HG03457 (cell line): ENCODE measurements at regions not wholly inside any gene's neighbourhood (a gene's known extent, or its start where the extent isn't known, plus 50 kb on each side); places are given as distances from the start of the nearest gene placed in this dataset.
"Not testable (repeated sequence)": the region's sequence is repeated elsewhere in the genome, so short reads cannot be mapped to it uniquely, and the experiment has no call there.

Experiments used
- ATAC-seq: cut with Tn5 transposase; IDR thresholded peaks from one replicate; pipeline ENCODE4 v1.9.1; 2021; ENCODE audit warnings: moderate number of reproducible peaks; ENCODE audit not compliant: unreplicated experiment

GRCh38 chr10:8128511-8128910 lies 74.0 kb downstream of the GATA3 start:
- no peak for ATAC-seq

- ATAC-seq = no peak
Measured at GRCh38 chr10:8129438-8129837, 75.0 kb downstream of the GATA3 start.

DNA sequence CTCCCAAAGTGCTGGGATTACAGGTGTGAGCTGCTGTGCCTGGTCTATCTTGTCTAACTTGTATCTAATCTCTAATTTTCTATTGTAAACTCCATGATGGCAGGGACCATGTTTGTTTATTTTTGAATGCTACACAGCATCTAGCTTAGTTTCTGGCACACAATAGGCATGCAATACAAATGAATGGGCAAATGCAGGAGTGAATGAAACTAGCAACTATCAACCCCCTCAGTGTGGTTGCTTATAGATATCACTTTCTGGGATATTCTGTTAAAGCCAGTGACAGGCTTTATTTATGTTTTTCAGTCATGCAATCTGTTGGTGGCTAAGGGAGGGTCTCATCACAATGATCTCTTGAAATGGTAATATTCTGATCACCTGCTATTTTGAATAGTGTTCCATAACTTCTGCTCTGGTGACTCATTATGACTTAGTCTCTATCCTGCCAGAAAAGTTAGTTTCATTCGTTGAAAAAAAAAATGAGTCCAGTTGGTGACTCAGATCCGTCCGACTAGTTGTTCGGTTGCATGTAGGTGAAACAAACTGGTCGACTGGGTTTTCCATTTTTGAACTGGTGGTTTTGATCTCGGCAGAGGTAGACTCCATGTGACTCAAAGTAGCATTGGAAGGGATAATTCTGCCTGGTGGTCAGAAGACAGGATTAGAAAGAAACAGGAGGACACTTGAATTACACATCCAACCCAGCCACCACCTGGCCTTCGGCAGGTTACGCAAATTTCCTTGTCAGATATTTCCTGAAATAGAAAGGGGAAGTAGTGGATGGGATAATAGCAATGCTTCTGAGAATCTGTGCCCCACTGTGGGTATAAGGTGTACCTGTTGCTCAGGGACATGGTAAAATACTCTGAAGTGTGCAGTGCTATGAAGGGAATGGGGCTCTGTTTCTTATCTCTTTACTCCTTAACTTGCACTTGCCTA lies 76.8 kb downstream of the GATA3 start:
- peak; percentile 65 for ATAC-seq

DNA sequence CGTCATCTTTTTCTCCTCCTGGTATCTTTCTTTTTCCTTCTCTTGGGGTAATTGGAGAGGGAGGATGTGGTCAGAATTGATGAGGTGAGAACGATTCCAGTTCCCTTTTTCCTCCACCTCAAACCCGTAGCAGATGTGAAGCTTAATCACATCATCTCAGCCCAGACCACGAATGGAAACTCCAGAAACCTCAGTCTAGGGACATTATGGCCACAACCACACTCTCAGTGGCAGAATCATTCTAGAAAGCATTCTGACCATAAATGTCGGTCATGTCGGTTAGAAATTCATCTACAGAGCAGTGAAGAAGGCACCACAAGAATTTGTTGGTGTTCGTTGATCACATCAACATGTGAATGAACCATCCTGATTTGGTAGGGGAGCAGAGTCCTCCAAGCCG lies 78.7 kb downstream of the GATA3 start:
- ATAC-seq = peak; percentile 59

- no peak for ATAC-seq
Measured at GRCh38 chr10:8136736-8137135, 82.2 kb downstream of the GATA3 start.

- no peak for ATAC-seq
Measured at GRCh38 chr10:8137272-8137681, 82.8 kb downstream of the GATA3 start.

- no peak for ATAC-seq
Measured at GRCh38 chr10:8137726-8138125, 83.2 kb downstream of the GATA3 start.

DNA sequence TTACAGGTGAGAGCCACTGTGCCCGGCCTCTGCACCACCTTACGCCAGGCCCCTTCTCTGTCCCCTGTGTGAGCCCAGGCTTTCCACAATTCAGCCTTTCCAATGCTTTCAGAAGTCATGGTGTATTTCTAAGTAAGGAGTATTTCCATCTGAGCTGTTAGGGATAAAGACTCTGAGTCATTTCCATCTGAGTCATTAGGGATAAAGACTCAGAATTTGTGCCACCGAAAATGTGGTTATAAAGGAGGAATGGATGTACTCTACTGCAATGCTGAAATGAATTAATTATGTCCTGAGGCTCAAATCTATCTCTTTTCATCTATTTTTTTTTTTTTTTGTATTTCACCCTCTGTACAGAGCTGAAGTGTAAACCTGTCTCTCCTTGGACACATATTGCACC lies 84.0 kb downstream of the GATA3 start:
- ATAC-seq = no peak

DNA sequence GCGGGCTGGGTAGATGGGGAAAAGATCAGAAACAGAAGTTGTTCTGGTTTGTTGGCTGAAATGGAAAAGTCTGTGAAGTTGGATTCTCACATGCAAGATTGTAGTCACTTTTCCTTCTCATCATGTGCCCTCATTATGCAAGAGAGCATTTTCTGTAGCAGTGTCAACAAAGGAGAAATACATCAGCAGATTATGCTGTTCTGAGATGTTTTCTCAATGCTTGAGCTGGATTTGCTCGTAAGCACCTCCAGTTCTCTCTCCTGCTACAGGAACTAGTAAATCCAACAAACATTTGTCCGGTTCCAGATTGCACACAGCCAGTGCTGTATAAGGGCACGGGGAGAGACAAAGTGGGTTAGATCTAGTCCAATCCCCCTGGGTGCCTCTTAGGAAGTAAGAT lies 90.0 kb downstream of the GATA3 start:
- ATAC-seq = no peak

DNA sequence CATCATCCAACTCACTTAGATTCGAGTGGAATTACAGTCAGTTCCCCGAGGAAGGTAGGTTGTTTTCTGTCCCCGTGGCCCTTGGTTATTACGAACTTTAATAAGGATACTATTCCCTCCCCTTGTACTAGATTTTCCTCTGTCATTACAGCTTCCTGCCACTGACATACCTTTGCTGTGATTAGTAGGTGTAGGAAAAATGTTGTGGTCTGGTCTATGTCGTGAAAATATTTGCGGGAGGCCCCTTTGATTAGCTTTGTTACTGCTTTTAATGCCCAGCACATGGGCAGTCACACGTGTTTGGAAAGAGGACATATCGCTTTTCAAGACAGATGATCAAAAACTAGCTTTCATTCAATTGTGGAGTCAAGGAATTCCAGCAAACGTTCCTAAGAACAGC lies 92.2 kb downstream of the GATA3 start:
- ATAC-seq = no peak

DNA sequence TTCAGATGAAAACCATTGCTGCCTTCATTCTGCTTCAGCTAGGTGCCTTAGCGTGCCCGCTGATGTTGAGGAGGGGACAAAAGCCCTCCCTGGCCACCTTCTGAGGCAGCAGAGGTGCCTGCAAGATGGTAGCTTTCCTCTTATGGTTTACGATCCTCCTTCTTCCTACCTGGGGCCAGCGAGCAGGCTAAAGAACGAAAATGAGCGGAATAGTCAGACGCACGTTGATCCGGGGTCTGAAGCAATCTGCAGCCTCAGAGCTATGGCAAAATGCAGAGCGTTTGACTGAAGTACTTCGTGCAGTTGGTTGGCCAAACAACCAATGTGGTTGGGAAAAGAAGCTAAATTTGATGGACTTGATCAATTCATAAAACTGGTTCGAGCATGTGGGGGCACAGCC lies 95.5 kb downstream of the GATA3 start:
- no peak for ATAC-seq

DNA sequence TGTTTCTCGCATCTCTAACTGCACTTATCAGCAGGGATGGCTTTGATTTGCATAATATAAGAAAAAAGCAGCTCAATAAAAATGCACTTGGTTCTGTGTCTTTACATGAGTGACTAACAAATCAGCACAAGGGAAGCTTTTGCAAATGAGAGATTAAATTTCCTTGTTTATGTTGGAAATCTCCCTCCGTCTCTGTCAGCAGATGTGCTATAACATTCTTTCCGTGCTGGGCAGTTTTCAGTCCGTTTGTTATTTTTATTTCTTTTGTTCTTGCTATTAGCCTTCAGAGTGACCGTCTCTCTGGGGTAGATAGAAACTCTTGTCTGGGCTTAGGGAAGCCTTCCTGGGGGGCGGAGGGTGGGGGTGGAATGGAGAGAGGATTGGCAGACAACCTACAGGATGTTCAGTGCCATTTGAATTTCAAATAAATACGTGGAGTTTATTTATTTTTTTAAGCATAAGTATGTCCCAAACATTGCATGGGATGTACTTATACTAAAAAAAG lies 96.0 kb downstream of the GATA3 start:
- no peak for ATAC-seq

- ATAC-seq = no peak
Measured at GRCh38 chr10:8151086-8151485, 96.6 kb downstream of the GATA3 start.

GRCh38 chr10:8156918-8157317 lies 102.4 kb downstream of the GATA3 start:
- ATAC-seq = no peak

DNA sequence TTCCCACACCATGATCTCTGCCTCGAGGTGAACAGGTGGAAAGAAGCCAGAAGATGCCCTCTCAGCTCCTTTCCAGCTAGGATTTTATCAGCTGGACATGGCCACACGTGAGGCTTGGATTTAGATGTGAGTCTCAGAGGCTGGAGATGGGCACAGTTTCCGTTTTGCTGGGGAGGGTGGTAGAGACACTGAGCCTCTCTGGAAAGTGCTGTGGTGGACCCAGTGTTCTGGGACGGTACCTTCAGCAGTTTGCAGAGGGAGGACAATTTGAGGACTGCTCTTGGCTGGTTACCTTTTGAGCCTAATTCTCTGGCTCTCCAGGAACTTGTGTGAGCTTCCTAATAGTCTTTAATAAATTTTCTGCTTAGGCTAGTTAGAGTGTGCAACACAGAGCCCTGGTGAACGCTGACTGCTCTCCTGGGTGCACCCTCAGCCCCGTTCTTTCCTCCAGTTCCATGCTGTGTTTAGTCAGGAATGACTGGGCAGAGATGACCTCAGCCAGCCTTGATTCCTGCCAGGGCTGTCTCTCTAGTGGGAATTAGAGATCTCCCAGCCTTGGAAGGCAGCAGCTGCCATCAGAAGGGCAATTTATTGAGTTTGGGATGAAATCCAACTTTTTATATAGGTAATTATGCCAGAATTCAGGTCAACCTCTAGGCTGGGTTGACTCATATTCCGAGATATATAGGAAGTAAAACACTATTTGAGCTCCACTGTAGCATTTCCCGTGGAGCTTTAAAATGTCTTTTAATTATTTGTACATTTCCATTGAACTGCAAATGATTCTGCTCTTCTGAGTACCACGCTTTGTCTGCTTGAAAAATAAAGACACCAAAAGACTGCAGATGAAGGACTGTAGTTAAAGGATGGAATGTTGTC lies 103.9 kb downstream of the GATA3 start:
- ATAC-seq = no peak

DNA sequence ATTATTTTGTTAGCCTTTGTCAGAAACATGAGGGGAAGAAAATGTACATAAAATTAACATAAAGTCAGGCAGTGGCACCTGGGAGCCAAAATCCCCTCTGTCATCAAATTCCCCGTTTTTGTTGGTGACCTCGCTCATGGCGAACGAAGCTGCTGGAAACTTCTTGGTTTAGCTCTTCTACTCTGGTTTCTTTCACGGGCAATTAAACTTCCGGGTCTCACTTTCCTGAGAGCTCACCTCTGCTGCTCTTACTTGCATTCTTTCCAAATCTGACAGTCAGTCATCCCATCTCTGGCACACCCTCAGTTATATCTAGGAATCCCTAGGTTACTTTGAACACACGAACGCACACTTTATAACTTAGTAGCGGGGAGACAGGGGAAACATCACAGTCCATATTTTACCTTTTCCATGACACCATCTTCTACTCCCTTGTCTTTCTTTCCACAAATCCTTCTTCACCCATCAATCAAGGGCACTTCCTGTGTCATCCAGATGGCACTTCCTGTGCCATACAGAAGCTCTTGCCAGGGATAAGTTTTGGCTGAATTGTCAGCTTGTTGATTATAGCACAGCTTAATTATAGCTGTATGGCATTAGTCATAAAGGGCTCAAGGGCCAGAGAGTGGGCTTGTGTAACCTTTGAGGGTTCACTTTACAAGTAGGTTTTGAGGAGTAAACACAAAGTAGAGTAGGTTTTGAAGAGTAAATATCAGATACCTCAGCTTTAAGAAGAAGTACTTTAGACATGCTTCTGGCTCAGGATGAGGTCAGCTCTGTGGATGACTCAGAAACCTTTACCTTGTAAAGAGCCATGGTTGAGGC lies 105.1 kb downstream of the GATA3 start:
- no peak for ATAC-seq

DNA sequence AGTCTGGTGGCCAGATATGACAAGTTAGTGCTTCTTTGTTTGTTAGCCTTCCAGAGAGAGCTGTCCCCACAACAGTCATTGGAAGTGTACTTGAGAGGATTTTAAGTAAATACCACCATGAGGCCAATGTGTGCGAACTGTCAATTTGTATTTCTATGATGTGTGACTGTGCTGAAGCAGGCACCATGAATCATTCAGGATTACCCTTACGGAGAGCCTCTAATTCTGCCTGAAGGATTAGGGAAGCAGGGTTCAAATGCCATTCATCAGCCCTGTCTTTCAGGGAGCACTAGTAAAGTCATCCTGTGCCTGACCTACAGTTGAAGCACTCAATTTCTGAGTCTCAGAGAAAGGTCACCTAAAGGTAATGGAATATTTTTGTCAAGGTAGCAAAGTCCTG lies 109.3 kb downstream of the GATA3 start:
- no peak for ATAC-seq

- ATAC-seq = not testable (repeated sequence)
Measured at GRCh38 chr10:8164640-8165039, 110.2 kb downstream of the GATA3 start.

DNA sequence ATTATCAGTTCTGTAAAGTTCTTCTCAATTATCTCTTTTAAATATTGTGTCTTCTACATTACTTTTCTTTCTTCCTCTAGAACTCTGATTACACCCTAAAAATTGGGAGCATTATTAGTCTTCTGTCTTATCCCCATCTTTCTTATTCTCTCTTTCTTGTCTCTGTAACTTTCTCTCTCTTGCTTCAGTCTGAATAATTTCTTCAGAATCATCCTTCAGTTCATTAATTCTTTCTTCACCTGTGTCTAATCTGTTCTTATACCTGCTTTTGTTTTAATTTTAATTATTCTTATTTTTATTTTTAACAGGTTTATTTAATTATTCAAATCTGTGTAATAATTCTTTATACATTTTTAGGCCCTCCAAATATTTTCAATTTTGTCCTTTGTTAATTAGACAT lies 114.3 kb downstream of the GATA3 start:
- no peak for ATAC-seq

DNA sequence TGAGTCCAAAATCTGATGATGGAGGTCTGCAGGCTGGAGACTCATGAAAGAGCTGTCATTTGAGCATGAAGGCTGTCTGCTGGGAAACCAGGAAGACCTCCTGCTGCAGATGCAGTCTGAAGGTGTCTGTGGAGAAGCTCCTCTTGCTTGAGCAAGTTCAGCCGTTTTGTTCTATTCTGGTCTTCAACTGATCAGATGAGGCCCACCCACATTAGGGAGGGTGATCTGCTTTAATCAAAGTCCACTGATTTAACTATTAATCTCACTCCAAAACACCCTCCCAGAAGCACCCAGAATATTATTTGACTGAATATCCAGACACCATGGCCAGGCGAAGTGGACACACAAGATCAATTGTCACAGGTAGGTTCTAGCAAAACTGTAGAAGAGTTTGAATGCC lies 116.5 kb downstream of the GATA3 start:
- ATAC-seq = no peak

DNA sequence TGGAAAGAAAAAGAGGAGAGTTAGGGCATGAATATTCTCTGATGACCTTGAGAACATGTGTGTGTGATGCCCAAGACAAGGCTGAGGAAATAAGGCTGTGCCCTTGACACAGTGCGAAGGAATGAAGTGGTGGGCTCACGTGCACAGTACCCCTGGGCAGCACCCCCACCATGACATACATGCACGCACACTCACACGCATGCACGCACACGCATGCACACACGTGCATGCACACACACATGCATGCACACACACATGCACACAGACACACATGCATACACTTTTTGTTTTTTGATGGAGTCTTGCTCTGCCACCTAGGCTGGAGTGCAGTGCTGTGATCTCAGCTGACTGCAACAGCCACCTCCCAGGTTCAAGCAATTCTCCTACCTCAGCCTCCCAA lies 118.1 kb downstream of the GATA3 start:
- ATAC-seq = no peak
